NCI-H1105 treated with DMSO at 0.1 percent for 48 hours (cell line): ENCODE measurements at regions not wholly inside any gene's neighbourhood (a gene's known extent, or its start where the extent isn't known, plus 50 kb on each side); places are given as distances from the start of the nearest gene placed in this dataset.

Source experiments
- DNase-seq: peaks from one replicate; lab custom pipeline; 2025; lab: John Stamatoyannopoulos, UW

GRCh38 chr3:145817870-145818483 lies 343.0 kb downstream of the PLOD2 start:
- no peak for DNase-seq

DNA sequence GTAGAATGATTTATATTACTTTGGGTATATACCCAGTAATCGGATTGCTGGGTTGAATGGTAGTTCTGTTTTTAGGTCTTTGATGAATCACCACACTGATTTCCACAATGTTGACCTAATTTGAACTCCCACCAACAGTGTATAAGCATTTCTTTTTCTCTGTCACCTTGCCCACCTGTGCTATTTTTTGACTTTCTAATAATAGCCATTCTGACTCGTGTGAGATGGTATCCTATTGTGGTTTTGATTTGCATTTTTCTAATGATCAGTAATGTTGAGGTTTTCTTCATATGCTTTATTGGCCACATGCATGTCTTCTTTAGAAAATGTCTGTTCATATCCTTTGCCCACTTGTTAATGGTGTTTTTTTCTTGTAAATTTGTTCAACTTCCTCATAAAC lies 340.8 kb downstream of the PLOD2 start:
- no peak for DNase-seq

DNA sequence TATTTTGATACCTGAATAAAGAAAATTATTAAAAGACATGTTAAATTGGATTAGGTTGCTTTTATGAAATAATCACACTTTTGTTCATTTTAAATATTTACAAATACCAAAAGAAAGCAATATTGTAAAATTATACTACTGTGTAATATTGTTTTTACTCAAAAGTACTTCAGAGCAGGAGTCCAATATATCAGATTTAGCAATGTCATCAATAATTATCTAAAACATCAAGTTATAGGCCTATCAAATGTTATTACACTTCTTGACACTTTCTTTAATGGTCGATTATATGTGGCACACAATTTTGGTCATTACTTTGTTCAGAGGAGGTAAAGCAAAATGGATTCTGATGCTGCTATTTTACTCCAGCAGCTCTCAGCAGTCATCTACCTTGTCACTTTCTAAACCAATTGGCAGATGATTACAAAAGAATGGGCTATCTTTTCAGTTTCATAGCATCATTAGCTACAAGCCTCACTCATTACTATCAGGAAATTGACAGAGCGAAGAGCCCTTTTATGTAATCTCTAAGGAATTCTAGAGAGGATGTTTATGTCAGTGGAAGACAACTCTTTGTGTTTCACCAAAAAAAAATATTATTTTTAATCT lies 318.6 kb downstream of the PLOD2 start:
- no peak for DNase-seq

DNA sequence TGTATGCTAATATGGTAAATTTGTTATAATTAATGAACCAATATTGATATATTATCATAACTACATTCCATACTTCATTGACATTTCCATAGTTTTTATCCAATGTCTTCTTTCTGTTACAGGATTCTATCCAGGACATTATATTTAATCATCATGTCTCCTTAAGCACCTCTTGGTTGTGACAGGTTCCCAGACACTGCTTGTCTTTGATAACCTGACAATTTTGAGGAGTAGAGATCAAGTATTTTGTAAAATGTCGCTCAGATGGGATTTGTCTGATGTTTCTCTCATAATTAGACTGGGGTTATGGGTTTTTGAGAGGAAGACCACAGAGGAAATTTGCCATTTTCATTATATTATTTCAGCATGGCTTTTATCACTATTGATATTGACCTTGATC lies 317.4 kb downstream of the PLOD2 start:
- DNase-seq, result no peak

DNA sequence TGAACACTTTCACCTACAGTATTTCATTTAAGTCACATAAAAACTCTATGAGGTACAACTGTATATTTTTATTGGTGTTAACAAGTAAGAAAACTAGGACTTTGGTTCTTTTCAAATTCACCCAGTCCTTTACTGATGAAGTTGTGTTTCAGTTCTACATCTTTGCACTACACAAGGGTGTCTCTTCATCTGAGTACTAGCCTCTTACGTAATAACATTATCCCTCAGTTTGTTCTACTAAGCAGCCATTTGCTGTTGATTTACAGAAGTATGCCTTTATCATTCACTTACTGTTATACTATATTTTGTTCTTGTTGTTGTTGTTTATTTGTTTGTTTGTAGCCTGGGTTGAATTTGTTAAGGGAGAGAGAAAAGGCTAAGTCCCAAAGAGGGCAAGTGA lies 311.9 kb downstream of the PLOD2 start:
- DNase-seq, result no peak

GRCh38 chr3:145854499-145854898 lies 306.5 kb downstream of the PLOD2 start:
- no peak for DNase-seq

- no peak for DNase-seq
These were observed 303.0 kb downstream of the PLOD2 start for GRCh38 chr3:145857956-145858355.

- DNase-seq, result no peak
These were observed 296.6 kb downstream of the PLOD2 start for GRCh38 chr3:145864336-145864735.

DNA sequence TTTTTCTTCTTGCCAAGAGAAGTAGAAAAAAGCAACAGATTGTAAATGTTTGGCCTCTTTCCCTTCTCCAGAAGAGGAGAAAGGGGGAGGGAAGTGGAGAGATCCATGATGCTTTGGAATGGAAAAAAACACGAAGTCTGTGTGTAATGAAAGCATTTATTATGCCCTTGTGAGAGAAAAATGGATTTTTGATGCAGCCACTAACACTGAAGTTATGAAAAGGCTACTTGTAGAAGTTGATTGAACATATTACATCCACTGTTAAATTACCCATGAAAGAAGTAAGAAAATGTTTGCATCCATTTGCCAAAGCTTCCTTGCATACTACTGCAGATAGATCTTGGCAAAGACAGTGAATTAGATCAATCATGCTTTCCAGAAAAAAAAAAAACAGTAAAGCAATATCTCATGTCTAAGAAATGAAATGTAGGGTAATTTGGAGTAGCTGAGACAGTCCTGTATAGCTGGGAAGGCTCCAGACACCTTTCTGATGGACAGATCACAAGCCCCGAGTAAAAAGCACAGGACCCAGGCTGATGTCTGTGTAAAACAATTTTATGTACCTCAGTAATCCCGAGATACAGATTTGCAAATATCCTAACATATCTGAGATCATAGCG lies 295.5 kb downstream of the PLOD2 start:
- DNase-seq, result no peak

DNA sequence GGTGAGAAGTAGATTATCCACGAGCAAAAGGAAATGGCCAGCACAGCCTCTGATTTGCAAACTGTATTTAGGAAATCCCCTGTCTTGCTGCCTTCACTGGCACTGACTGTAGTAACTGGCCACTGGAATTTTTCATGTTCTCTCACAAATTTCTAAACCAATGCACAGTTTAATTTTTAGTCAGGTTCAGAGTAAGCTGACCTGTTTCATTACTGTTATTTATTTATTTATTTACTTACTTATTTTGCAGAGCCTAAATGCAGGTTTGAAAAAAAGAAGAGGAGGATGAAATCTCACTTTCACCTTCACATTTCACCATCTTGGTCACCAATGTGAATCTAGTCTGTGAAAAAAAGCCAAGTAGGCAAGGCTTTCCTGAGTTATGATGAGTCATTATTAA lies 291.0 kb downstream of the PLOD2 start:
- DNase-seq, result no peak

GRCh38 chr3:145882436-145882835 lies 278.5 kb downstream of the PLOD2 start:
- DNase-seq, result no peak

GRCh38 chr3:145889730-145890129 lies 271.3 kb downstream of the PLOD2 start:
- no peak for DNase-seq

GRCh38 chr3:145892869-145893268 lies 268.1 kb downstream of the PLOD2 start:
- DNase-seq, result no peak

DNA sequence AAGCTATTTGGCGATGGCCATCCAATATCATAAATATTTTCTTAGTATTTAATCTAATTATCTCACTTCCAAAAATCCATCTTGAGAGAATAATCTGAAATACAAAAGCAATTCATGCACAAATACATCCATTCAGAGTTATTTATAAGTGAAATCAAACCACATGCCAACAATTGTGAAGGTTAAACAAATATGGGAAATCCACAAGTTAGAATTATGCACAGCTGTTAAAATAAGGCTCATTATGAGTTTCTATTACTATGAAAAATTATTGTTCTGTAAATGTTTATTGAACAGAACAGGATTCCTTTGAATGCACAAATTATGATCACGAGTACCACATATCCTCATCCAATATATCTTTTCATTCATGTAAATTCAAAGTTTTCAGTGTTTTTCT lies 267.7 kb downstream of the PLOD2 start:
- DNase-seq, result no peak

DNA sequence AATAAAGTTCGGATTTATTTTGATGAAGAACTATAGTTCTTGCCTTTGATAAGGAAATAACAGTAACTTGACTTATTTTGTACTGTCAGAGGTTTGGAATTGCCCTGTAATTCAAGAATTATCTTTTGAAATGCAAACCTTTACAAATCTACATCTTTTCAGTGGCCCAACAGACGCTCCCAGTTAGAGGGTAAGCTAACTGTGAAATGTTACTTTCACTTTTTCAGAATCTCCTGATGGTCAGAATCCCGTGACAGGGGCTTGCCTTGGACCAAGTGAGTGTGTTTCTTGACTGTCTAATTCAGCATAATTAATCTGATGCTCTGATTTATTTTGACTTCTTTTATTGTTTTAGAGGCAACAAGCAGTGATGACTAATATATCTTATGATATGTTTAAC lies 262.5 kb downstream of the PLOD2 start:
- DNase-seq, result no peak

DNA sequence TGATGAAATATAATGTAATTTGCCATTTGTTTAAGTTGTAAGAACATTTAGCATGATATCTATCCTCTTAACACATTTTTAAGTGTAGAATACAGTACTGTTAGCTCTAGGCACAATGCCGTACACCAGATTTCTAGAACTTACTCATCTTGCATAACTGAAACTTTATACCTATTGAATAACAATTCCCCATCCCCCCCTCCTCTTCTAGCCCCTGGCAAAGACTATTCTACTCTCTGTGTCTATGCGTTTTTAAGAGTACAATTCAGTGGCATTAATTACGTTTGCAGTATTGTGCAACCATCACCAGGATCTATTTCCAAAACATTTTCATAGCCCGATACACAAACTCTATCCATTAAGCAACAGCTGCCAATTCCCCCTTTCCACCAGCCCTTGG lies 261.7 kb downstream of the PLOD2 start:
- no peak for DNase-seq

- DNase-seq, result no peak
These were observed 260.7 kb downstream of the PLOD2 start for GRCh38 chr3:145900056-145900829.

- no peak for DNase-seq
These were observed 258.8 kb downstream of the PLOD2 start for GRCh38 chr3:145902166-145902565.

DNA sequence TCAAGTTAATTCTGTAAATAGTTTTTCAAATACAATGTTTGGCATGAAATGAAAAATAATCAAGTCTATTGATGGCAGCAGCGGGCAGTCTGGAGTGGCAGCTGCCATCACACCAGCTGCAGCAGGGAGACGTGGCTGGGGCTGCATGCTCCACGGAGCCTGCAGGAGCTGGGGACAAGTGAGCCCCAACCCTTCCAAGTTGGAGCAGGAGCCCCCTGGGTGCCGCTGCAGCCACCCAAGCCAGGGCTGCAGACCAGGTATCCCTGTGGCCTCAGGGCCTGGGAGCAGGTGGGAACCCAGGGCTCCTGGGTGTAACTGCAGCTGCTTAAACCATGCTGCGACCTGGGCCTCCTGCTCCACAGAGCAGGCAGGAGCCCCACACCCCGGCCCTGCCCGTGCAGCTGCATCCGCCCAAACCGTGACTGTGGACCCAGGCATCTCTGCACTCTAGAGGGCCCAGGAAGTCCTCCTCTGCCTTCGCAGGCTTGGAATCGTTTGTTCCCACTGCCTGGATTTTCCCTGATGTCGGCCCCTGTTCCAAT lies 257.4 kb downstream of the PLOD2 start:
- no peak for DNase-seq

DNA sequence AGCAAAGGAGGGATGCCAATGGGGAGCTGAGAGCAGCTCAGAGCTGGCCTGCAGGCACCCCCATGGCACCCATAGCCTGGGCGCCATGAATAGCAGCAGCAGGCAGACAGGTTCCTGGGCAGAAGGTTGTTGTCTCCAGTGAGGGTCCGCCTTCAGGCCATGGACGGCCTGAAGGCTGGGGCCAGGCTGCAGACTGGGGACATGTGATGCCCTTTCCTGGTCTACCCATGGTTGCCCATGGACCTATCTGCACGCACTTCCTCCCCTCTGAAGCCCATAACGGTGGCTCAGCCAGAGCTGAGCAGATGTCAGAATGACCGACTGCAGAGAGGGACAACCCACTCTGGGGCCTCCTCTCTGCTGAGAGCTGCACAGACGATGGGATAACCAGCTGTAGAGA lies 256.8 kb downstream of the PLOD2 start:
- no peak for DNase-seq

DNA sequence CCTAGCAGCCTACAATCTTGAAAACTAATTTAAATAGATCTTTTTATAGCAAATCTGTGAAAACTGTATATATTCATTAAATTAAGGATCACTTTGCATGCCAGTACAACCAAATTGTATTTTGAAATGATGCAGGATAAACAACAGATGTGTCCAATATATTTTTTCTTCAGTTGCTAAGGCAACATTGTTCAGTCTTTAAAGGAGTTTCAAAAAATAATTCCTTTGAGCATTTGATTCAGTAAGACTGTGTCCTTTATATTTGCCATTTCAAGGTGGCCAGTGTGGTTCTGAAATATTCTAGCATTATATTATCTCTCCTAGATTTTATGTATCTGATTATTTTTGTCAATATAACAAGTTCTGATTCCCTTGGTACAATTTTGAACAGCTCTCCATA lies 254.7 kb downstream of the PLOD2 start:
- no peak for DNase-seq

DNA sequence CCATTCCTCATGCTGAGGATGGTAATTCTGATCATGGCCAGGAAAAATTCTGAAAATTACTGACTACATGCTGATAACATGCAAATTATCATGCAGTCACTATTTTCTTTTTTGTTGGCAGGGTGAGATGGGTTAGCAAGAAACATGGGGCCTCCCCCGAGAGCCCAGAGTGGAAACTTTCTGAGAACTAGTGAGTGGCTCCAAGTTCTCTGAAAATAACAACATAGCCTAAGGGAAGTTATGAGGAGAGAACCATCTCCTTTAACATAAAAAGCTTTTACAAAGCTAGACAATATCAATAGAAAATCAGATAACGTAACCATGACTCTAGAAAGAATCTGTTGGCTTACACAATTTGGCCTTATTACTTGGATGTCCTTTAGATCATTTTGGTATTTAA lies 254.2 kb downstream of the PLOD2 start:
- no peak for DNase-seq

DNA sequence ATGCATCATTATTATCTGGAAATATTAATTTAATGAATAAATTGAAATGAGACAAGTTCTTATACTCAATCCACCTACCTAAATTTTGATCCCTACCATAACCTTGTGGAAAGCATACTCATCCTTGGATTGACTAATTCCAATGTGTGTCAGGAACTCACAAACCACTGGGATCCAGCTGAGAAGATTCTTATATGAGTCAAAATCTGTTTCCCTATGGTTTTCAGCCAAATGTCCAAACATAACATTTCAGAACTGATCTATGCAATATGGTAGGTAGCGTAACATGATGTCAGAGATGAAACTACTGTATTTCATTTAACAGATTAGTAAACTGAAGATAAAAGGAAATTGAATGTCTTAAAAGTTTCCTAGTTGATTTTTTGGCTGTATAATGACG lies 250.0 kb downstream of the PLOD2 start:
- DNase-seq, result no peak
